HEK293 (cell line): ENCODE measurements at regions not wholly inside any gene's neighbourhood (a gene's known extent, or its start where the extent isn't known, plus 50 kb on each side); places are given as distances from the start of the nearest gene placed in this dataset.

Experiments
- CTCF ChIA-PET: fragments of 350-600 bp; formaldehyde crosslinking; extraction: SDS; loops from one replicate; lab custom pipeline; 2021; ENCODE audit warnings: antibody characterized with exemption; lab: Yijun Ruan, JAX
- POLR2A ChIA-PET: fragments of 300-600 bp; formaldehyde crosslinking; extraction: SDS; loops from one replicate; lab custom pipeline; 2020; ENCODE audit warnings: antibody characterized with exemption, inconsistent platforms; lab: Yijun Ruan, JAX
- H3K27ac ChIP-seq: fragments of 200-500 bp; sonication (Bioruptor generic); 2 replicates; pipeline ENCODE4 v1.5.1; 2014; ENCODE audit warnings: low read depth, low read length, control low read depth, inconsistent platforms; ENCODE audit errors: extremely low read depth
- H3K36me3 ChIP-seq, 2 experiments: fragments of 200-500 bp in 1 of 2; sonication (Bioruptor generic) in 1 of 2; 1 replicate in 1 of 2; 2 replicates in 1 of 2; pipeline ENCODE4 v1.5.1; 2014 to 2017; ENCODE audit warnings: inconsistent platforms in 2 of 2, low read length in 2 of 2; ENCODE audit not compliant: control insufficient read depth in 2 of 2, insufficient read depth in 1 of 2
- H3K4me1 ChIP-seq: fragments of 200-500 bp; sonication (Bioruptor generic); 2 replicates; pipeline ENCODE4 v1.5.1; 2014; ENCODE audit warnings: mild to moderate bottlenecking, low read length, inconsistent platforms; ENCODE audit not compliant: control insufficient read depth, insufficient read depth
- H3K4me3 ChIP-seq: 2 replicates; pipeline ENCODE4 v1.5.1; 2011; ENCODE audit warnings: low read depth, mild to moderate bottlenecking, control low read depth, low read length, moderate library complexity
- H3K9me3 ChIP-seq: fragments of 200-500 bp; sonication (Bioruptor generic); 2 replicates; pipeline ENCODE4 v1.5.1; 2014; ENCODE audit warnings: low read depth, low read length, inconsistent platforms; ENCODE audit not compliant: control insufficient read depth, insufficient read depth
- CTCF ChIP-seq: fragments of 450-650 bp; formaldehyde crosslinking; IDR thresholded peaks from 2 replicates; pipeline ENCODE4 v1.5.1; 2016; ENCODE audit warnings: missing biosample characterization, missing genetic modification characterization
- GLIS1 ChIP-seq: fragments of 450-650 bp; formaldehyde crosslinking; IDR thresholded peaks from 2 replicates; pipeline ENCODE4 v1.5.1; 2016; ENCODE audit warnings: missing biosample characterization, missing genetic modification characterization
- HIC1 ChIP-seq: fragments of 450-650 bp; formaldehyde crosslinking; IDR thresholded peaks from 2 replicates; pipeline ENCODE4 v1.5.1; 2016; ENCODE audit warnings: missing biosample characterization, missing genetic modification characterization
- SCRT1 ChIP-seq: fragments of 450-650 bp; formaldehyde crosslinking; IDR thresholded peaks from 2 replicates; pipeline ENCODE4 v1.5.1; 2016; ENCODE audit warnings: missing biosample characterization, missing genetic modification characterization, borderline replicate concordance
- ZFP69B ChIP-seq: fragments of 450-650 bp; formaldehyde crosslinking; IDR thresholded peaks from 2 replicates; pipeline ENCODE4 v1.5.1; 2016; ENCODE audit warnings: missing biosample characterization, missing genetic modification characterization
- ZNF16 ChIP-seq: fragments of 450-650 bp; formaldehyde crosslinking; IDR thresholded peaks from 2 replicates; pipeline ENCODE4 v1.5.1; 2016; ENCODE audit warnings: low read depth, missing biosample characterization, missing genetic modification characterization
- ZNF2 ChIP-seq: fragments of 450-650 bp; formaldehyde crosslinking; IDR thresholded peaks from 2 replicates; pipeline ENCODE4 v1.5.1; 2016; ENCODE audit warnings: missing biosample characterization, missing genetic modification characterization
- ZNF366 ChIP-seq: fragments of 450-650 bp; formaldehyde crosslinking; conservative IDR thresholded peaks from 2 replicates; pipeline ENCODE4 v1.5.1; 2016; ENCODE audit warnings: missing biosample characterization, missing genetic modification characterization
- ZNF423 ChIP-seq: fragments of 450-650 bp; formaldehyde crosslinking; IDR thresholded peaks from 2 replicates; pipeline ENCODE4 v1.5.1; 2016; ENCODE audit warnings: missing biosample characterization, missing genetic modification characterization
- ZNF473 ChIP-seq: fragments of 450-650 bp; formaldehyde crosslinking; IDR thresholded peaks from 2 replicates; pipeline ENCODE4 v1.5.1; 2017; ENCODE audit warnings: missing biosample characterization, missing genetic modification characterization
- ZNF548 ChIP-seq: fragments of 450-650 bp; formaldehyde crosslinking; IDR thresholded peaks from 2 replicates; pipeline ENCODE4 v1.5.1; 2016; ENCODE audit warnings: missing biosample characterization, missing genetic modification characterization
- ZNF560 ChIP-seq: fragments of 450-650 bp; formaldehyde crosslinking; IDR thresholded peaks from 2 replicates; pipeline ENCODE4 v1.5.1; 2017; ENCODE audit warnings: missing biosample characterization, missing genetic modification characterization, borderline replicate concordance
- ZNF639 ChIP-seq: fragments of 450-650 bp; formaldehyde crosslinking; IDR thresholded peaks from 2 replicates; pipeline ENCODE4 v1.5.1; 2016; ENCODE audit warnings: missing biosample characterization, missing genetic modification characterization
- ZNF664 ChIP-seq: fragments of 450-650 bp; formaldehyde crosslinking; IDR thresholded peaks from 2 replicates; pipeline ENCODE4 v1.5.1; 2016; ENCODE audit warnings: missing biosample characterization, missing genetic modification characterization
- ZNF768 ChIP-seq: fragments of 450-650 bp; formaldehyde crosslinking; IDR thresholded peaks from 2 replicates; pipeline ENCODE4 v1.5.1; 2018; ENCODE audit warnings: missing biosample characterization, mild to moderate bottlenecking, missing genetic modification characterization
- ZNF837 ChIP-seq: fragments of 450-650 bp; formaldehyde crosslinking; IDR thresholded peaks from 2 replicates; pipeline ENCODE4 v1.5.1; 2016; ENCODE audit warnings: missing biosample characterization, missing genetic modification characterization
- TF ChIP-seq, protein P1 (sequence below): fragments of 450-650 bp; formaldehyde crosslinking; optimal IDR thresholded peaks from 2 replicates; pipeline ENCODE3; 2016; ENCODE audit warnings: missing biosample characterization, mild to moderate bottlenecking, missing genetic modification characterization
- TF ChIP-seq, protein P2 (sequence below): fragments of 450-650 bp; formaldehyde crosslinking; IDR thresholded peaks from 2 replicates; pipeline ENCODE4 v1.5.1; 2016; ENCODE audit warnings: missing biosample characterization, missing genetic modification characterization

DNA sequence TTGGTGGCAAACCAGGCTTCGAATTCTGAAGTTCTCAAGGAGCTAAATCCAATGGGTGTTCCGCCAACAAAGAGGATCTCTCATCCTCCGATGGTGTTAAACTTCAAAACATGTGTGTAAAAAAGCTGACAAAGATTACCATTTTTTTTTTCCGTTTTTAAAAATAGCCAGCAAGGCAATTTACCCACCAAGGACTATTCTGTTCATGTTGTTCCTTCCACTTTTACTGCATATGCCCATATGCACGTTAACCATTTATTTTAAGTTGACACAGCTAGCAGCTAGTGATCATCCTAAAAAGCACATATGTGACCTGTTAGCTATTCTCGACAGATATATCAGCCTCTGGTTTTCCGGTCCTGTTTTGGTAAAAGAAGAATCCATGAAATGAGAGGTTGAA, 326.7 kb downstream of the PLK2 start:
- Histone ChIP-seq H3K4me1 (0 out of 2 replicates have a peak, but pooled peaks cover 5% of the 10 kb centered on the region), H3K4me3 (no peak overlapping the region), H3K36me3 (no peaks in the 10 kb centered on the region), H3K9me3 (no peaks in the 10 kb centered on the region), H3K27ac (no peak overlapping the region)
- ChIA-PET CTCF (interaction anchor here (0.6 to 1.2 kb wide), 3 partner anchors 50 to 1769 kb away, joined by 3 to 4 read pairs (median 3); no protein-coding TSS in a partner anchor), POLR2A (no interaction called here)
- no peak for TF ChIP-seq GLIS1 (tag by site-specific recombination)
- TF ChIP-seq, protein P1, sequence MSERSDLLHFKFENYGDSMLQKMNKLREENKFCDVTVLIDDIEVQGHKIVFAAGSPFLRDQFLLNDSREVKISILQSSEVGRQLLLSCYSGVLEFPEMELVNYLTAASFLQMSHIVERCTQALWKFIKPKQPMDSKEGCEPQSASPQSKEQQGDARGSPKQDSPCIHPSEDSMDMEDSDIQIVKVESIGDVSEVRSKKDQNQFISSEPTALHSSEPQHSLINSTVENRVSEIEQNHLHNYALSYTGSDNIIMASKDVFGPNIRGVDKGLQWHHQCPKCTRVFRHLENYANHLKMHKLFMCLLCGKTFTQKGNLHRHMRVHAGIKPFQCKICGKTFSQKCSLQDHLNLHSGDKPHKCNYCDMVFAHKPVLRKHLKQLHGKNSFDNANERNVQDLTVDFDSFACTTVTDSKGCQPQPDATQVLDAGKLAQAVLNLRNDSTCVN (tag by site-specific recombination): no peak
- no peak for TF ChIP-seq ZNF837

- Histone ChIP-seq H3K27ac (no peak overlapping the region), H3K4me1 (no peaks in the 10 kb centered on the region; the same call in 1 of the 2 replicates), H3K9me3 (no peaks in the 10 kb centered on the region), H3K36me3 (no peaks in the 10 kb centered on the region), H3K4me3 (no peak overlapping the region)
- CTCF ChIA-PET: no interaction called here
- POLR2A ChIA-PET: interaction anchor here (1.0 kb wide), 1 partner anchor 333 kb away, joined by 3 read pairs; no protein-coding TSS in a partner anchor
- TF ChIP-seq ZNF560 (tag by site-specific recombination) (no peak), ZNF16 (tag by site-specific recombination) (no peak), ZNF2 (tag by site-specific recombination) (no peak), CTCF (tag by site-specific recombination) (no peak), ZNF423 (tag by site-specific recombination) (no peak), ZNF473 (no peak), ZNF548 (tag by site-specific recombination) (no peak), ZNF366 (no peak), HIC1 (tag by site-specific recombination) (no peak), ZNF664 (no peak), ZFP69B (no peak), ZNF768 (tag by site-specific recombination) (no peak), SCRT1 (tag by site-specific recombination) (no peak), ZNF639 (tag by site-specific recombination) (no peak)
- TF ChIP-seq, protein P2, sequence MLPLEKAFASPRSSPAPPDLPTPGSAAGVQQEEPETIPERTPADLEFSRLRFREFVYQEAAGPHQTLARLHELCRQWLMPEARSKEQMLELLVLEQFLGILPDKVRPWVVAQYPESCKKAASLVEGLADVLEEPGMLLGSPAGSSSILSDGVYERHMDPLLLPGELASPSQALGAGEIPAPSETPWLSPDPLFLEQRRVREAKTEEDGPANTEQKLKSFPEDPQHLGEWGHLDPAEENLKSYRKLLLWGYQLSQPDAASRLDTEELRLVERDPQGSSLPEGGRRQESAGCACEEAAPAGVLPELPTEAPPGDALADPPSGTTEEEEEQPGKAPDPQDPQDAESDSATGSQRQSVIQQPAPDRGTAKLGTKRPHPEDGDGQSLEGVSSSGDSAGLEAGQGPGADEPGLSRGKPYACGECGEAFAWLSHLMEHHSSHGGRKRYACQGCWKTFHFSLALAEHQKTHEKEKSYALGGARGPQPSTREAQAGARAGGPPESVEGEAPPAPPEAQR (tag by site-specific recombination): no peak
Observed at GRCh38 chr5:58127255-58128220, 332.3 kb downstream of the PLK2 start.
